Kidney epithelial cell (primary cell): ENCODE measurements at regions not wholly inside any gene's neighbourhood (a gene's known extent, or its start where the extent isn't known, plus 50 kb on each side); places are given as distances from the start of the nearest gene placed in this dataset.
"Not testable (repeated sequence)": the region's sequence is repeated elsewhere in the genome, so short reads cannot be mapped to it uniquely, and the experiment has no call there.

Experiments used
- DNase-seq: peaks from one replicate; pipeline ENCODE4 v3.0.0-alpha.2; 2010; ENCODE audit warnings: low read depth
- H3K27me3 ChIP-seq: 2 replicates; pipeline ENCODE4 v1.6.0; 2011; ENCODE audit warnings: low read length; ENCODE audit not compliant: control insufficient read depth, insufficient read depth
- H3K36me3 ChIP-seq: 2 replicates; pipeline ENCODE4 v1.5.1; 2011; ENCODE audit warnings: low read length; ENCODE audit not compliant: control insufficient read depth, insufficient read depth
- H3K4me3 ChIP-seq: 2 replicates; pipeline ENCODE4 v1.5.1; 2011; ENCODE audit warnings: low read depth, mild to moderate bottlenecking, control low read depth, low read length
- CTCF ChIP-seq: IDR thresholded peaks from 2 replicates; pipeline ENCODE4 v1.5.1; 2011; ENCODE audit warnings: mild to moderate bottlenecking, moderate library complexity, low read length, control low read depth, inconsistent platforms; ENCODE audit not compliant: insufficient read depth, poor library complexity, severe bottlenecking

DNA sequence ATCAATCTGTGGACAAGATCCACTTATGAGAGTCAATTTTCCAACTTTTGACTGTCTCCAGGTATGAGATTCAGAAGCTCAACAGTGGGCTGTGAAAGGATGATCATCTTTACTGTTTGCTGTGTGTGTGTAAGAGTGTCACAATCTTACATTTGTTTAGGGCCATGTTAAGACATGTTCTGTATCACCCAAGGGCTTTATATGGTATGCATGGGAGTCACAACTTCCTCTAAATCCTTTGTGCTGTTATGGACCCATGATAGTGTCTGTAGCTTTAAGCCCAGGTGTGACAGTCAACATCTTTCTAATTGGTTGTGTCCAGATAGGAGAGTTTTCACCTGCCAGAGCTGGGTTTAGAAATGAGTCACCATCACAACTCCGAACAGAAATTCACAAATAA is 70.2 kb downstream of the ZNF726 start:
- not testable (repeated sequence) for H3K4me3 ChIP-seq, DNase-seq, H3K27me3 ChIP-seq, H3K36me3 ChIP-seq

DNA sequence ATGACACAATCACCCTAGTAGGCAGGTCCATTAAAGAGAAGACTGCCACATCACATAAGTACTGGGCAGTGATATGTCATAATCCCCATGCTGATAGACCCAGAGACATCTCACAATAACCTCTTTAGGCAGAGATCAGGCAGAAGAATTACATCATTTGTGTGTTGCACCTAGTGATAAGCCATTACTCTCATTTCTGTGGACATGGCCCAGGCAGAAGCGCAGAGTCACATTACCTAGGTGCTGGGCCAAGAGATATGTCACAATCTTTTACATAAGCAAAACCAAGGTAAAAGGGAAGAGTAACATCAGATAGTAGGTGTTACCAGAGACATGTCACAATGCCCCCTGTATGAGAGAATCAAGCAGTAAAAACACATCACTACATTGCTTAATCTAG is 71.9 kb downstream of the ZNF726 start:
- TF ChIP-seq CTCF, result no peak
- Histone ChIP-seq H3K36me3 (no peaks in the 10 kb centered on the region), H3K27me3 (no peaks in the 10 kb centered on the region)

GRCh38 chr19:23991170-23991569 is 76.5 kb downstream of the ZNF726 start:
- H3K4me3 ChIP-seq, result no peak overlapping the region
- DNase-seq, result peak; percentile 41
- TF ChIP-seq CTCF, result no peak
- H3K36me3 ChIP-seq, result no peaks in the 10 kb centered on the region
- no peaks in the 10 kb centered on the region for H3K27me3 ChIP-seq

More for the DNA sequence above, 71.9 kb downstream of the ZNF726 start:
- no peak overlapping the region for H3K4me3 ChIP-seq
- DNase-seq, result no peak

GRCh38 chr19:23992348-23992747 is 77.7 kb downstream of the ZNF726 start:
- TF ChIP-seq CTCF, result no peak

DNA sequence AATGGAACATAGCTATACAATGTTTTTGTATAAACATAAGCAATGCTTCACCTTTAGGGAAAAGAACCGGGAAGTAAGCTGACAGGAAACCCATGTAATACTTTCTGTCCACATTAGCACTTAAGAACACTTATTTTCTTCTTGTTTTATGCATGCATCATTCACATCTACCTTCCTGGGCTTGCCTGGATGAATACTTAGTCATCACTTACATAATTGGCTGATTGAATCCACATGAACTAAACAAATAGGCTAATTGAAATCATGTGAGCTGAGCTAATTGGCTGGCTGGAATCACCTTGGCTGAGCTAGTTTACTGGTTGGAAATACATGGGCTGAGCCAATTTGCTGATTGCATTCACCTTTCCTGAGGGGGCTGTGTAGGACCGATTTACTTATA is 78.8 kb downstream of the ZNF726 start:
- no peaks in the 10 kb centered on the region for H3K36me3 ChIP-seq
- no peak overlapping the region for H3K4me3 ChIP-seq
- no peaks in the 10 kb centered on the region for H3K27me3 ChIP-seq
- no peak for TF ChIP-seq CTCF
- no peak for DNase-seq

More at GRCh38 chr19:23992348-23992747, 77.7 kb downstream of the ZNF726 start:
- no peak for DNase-seq
- Histone ChIP-seq H3K27me3 (no peaks in the 10 kb centered on the region), H3K36me3 (no peaks in the 10 kb centered on the region), H3K4me3 (no peak overlapping the region)

- no peak overlapping the region for H3K4me3 ChIP-seq
- TF ChIP-seq CTCF, result no peak
- DNase-seq, result no peak
- no peaks in the 10 kb centered on the region for H3K36me3 ChIP-seq
- no peaks in the 10 kb centered on the region for H3K27me3 ChIP-seq
These were observed 81.9 kb downstream of the ZNF726 start for GRCh38 chr19:23996549-23996948.
